Stimulated activated CD8-positive, alpha-beta memory T cell treated with anti-CD3 and anti-CD28 coated beads, Interleukin-4, amount 100 ng/mL, for 1 hour (primary cell): ENCODE measurements at regions not wholly inside any gene's neighbourhood (a gene's known extent, or its start where the extent isn't known, plus 50 kb on each side); places are given as distances from the start of the nearest gene placed in this dataset.

Experiments
- DNase-seq, 2 donors: peaks; one replicate each; pipeline ENCODE4 v3.0.0-alpha.2; 2020; ENCODE audit warnings: low read depth in 2 of 2, low spot score in 1 of 2

DNA sequence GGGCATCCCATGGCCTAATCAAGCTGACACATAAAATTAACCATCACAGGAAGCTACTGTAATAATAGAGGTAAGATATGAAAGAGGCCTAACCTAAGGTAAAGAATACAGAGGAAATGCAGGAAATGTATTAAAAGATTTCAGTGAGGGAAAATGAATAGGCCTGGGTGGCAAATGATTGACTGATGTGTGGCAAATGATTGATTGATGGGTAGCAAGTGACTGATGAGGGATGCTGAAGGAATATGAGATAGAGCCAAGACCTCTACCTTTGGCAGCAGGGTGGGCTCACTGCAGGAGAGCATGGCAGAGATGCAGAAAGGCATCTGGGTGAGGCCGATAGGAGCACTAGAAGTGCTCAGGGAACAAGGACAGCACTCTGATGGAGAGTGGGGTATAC is 172.9 kb downstream of the KCTD12 start:
- DNase-seq, result no peak

DNA sequence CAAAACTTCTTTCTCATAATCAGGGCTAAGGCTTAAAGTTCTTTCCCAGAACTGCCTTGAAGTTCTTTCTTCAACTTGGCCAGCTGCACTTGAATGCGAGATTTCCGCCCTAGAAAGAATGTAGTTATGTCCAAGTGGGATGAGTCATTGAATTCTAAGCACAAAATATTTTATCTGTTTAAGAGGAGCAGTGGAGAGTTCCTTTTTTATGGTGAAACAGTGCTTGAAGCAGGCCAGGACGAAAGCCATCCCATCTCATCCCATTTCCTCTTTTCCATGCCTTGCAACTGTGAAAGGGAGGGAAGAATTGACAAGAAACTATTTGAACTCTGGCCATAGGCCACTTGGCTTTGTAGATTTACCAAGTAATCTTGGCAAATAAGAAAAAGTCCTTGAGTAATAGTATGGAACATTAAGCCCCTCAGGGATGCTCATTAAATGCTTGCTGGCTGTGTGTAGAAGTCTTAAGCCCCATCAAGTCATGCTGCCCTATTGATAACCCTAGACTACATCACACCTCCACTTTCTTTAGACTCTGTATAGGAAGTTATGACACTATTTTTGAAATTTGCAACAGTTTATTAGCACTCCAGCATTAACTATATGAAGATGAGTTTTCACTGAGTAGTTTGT is 174.5 kb downstream of the KCTD12 start:
- no peak for DNase-seq

GRCh38 chr13:76709851-76710250 is 176.4 kb downstream of the KCTD12 start:
- no peak for DNase-seq

GRCh38 chr13:76708138-76708688 is 178.0 kb downstream of the KCTD12 start:
- DNase-seq, result no peak

DNA sequence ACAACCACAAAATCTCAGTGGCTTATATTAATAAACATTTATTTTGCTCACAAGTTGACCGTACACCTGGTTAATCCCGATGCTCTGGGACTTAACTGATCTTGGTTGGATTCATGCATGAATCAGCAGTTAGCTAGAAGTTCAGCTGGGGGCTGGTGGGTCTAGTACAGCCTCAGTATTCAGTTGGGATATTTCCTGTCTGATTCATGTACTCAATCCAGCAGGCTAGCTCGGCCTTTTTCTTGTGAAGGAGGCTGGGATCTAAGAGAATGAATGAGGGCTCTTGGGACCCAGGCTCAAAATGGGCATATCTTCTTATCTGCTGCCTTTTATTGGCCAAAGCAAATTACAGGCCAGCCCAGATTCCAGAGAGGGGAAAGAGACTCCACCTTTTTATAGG is 178.8 kb downstream of the KCTD12 start:
- DNase-seq, result no peak

- no peak for DNase-seq
These were observed 182.4 kb downstream of the KCTD12 start for GRCh38 chr13:76703621-76704288.

DNA sequence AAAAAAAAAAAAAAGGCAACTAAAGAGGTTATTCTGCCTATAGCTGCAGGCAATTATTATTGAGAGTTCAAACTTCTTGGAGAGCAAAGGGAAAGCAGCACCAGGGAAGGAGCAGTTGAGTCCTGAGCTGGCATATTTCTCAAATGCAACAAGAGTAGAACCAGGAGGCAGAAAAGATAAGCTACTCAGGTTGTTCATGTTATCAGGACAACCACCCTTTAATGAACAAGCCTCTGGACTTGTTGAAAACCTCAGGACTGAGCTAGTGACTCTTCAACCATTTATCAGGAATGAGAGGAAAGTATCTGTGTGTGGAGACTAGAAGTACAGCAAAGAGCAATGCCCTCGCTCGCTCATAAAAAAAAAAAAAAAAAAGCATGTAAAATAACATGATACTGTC is 183.0 kb downstream of the KCTD12 start:
- no peak for DNase-seq

DNA sequence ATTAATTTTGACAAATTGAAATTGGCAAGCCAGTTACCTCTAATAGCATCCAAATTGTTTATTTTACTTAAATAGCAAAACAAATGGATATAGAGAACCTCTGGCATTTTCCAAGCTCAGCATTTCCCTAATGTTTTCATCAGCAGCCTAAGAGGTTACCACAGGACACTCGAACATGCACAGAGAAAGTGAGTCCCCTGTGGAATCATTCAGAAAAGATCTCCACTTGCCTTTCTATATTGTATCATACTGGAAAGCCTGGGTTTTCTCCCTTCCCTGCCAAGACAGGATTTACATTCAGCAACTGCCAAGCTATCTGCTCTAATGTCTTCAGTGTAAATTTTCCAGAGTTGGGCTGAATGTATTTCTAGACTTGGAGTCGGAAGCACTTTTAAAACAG is 188.9 kb downstream of the KCTD12 start:
- DNase-seq, result no peak

- no peak for DNase-seq
These were observed 189.8 kb downstream of the KCTD12 start for GRCh38 chr13:76696370-76696769.

GRCh38 chr13:76693086-76693485 is 193.1 kb downstream of the KCTD12 start:
- DNase-seq, result no peak

DNA sequence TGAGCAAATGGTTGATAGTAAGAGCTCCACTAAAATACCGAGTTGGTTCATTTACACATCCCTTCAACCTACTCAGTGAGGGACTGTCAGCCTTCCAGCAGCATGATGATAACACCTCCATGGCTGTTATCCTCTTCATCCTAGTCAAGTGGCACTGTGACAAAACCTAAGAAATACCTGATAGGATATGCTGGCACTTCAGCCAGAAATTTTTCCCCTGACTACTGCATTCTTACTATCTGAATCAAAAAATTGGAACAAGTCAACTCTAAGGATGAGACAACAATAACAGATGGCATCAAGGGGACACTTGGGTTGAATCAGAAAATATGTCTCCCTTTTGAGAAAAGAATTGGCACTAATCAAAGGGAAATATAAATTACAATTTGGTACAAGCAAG is 193.9 kb downstream of the KCTD12 start:
- DNase-seq, result no peak

DNA sequence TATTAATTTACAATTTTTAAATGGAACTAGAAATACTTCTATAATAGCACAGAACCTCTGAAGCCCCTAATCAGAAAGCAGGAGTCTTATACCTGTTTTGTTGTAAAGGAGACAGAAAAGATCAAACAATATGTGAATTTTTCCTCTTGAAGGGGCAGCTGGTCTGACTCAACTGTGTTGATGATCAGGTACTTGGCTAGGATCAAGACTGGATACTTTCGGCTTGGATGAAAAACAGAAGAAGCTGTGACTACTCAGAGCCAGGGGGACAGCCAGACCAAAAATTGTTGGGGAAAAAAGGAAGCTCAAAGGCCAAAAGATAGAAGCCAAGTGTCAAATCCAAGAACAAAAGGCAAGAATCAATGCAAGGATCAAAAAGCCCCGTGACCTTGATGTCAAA is 195.6 kb downstream of the KCTD12 start:
- DNase-seq, result no peak

DNA sequence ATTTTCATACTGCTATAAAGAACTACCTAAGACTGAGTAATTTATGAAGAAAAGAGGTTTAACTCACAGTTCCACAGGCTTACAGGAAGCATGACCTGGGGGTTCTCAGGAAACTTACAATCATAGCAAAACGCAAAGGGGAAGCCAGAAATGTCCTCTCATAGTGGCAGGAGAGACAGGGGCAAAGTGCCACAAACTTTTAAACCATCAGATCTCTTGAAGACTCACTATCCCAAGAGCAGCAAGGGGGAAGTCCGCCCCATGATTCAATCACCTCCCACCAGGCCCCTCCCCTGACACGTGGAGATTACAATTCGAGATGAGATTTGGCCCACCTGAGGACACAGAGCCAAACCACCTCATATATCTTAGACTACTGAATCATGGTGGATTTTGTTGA is 198.7 kb downstream of the KCTD12 start:
- DNase-seq, result no peak

DNA sequence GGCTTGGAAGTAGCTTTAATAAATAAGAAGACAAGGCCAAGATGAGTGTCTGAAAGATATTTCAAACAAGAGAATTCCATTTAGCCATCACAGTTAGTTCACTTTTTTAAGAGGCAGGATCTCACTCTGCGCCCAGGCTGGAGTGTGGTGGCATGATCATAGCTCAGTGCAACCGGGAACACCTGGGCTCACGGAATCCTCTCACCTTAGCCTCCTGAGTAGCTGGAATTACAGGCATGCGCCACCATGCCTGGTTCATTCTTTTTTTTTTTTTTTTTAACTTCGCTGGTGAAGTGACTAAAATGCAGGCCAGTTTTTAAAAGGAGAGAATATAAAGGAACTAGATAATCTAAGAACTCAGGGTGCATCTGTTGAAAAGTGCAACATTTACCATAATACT is 200.3 kb downstream of the KCTD12 start:
- no peak for DNase-seq

GRCh38 chr13:76684336-76684735 is 201.9 kb downstream of the KCTD12 start:
- no peak for DNase-seq

- no peak for DNase-seq
These were observed 202.4 kb downstream of the KCTD12 start for GRCh38 chr13:76683854-76684253.

GRCh38 chr13:76683168-76683567 is 203.0 kb downstream of the KCTD12 start:
- DNase-seq, result no peak

DNA sequence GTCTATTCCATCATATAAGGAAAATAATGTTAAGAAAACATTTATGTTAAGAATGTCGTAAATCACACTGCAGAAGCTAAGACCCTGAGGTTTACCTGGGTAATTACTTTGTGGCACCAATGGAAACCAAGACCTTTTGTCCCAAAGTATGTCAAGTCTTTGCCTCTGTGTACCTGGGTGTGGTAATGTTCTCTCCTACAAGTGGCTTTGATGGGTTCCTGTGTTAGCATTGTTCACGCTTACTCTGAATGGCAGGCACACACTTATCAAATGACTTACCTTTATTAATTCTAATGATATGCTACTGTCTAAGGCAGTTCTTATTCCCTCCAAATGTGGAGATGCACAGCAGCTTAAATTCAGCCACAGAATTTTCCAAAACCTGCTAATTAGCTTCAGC is 206.1 kb downstream of the KCTD12 start:
- no peak for DNase-seq

GRCh38 chr13:76677043-76677442 is 209.2 kb downstream of the KCTD12 start:
- DNase-seq, result no peak

DNA sequence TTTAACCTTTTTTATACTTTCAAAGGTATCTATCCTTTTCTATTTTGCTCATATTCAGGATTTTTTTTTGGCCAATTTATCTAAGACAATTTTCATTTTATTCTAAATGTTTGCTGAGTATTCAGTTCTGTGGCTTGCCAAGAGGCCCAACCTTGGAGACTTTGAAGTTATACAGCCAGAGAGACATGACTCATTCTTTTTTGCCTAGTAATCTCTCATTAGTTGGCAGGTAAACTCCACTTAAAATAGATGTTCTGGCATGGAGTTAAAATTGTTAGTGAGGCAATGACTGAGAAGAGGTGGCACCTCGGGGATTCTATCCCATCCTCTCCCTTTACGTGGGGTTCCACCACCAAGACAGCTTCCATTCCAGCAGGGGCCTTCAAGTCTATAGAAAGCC is 213.8 kb downstream of the KCTD12 start:
- DNase-seq, result no peak

- no peak for DNase-seq
These were observed 217.5 kb downstream of the KCTD12 start for GRCh38 chr13:76668716-76669115.

DNA sequence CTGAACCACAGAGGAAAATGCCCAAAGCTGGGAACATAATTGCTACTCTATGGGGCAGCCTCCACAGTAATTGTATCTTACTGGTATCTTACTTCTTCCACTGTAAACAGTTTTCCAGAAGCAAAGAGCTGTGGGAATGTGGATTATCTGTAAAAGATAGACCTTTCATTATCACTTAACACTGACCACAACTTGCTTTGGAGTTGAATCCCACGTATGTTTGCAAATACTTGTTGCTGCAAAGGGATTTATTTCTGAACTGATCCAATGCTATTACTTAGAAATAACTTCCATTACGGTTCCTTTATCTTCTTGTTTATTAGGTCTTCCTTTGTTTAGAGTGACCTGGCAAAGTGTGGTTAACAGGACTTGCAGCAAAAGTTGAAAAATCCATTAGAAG is 218.1 kb downstream of the KCTD12 start:
- DNase-seq, result no peak

DNA sequence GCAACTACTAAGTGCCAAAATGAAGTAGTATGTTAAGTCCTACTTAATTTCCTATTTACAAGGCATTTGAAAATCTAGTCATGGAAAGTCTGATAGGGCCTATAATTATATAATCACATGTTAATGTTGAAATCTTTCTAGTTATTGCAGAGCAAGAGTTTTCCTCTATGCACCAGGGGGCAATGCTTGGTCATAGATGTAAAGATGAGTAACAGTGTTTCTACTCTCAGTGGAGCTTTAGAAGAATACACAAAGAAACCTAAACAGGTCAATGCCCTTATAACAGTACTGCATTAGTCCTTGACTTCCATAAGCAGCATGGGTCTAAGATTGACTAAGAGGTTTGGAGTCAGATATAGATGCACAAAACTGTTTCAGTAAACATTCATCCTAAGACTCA is 218.7 kb downstream of the KCTD12 start:
- DNase-seq, result no peak
